Endothelial cell (in vitro differentiated cells): ENCODE measurements at regions not wholly inside any gene's neighbourhood (a gene's known extent, or its start where the extent isn't known, plus 50 kb on each side); places are given as distances from the start of the nearest gene placed in this dataset.
"Not testable (repeated sequence)": the region's sequence is repeated elsewhere in the genome, so short reads cannot be mapped to it uniquely, and the experiment has no call there.

ENCODE experiments used
- DNase-seq: peaks from one replicate; pipeline ENCODE4 v3.0.0; 2021; ENCODE audit warnings: low spot score
- H3K27ac Mint-ChIP-seq: one replicate; pipeline ENCODE4 v1.8.0; 2021; ENCODE audit warnings: mixed read lengths, inconsistent platforms; ENCODE audit not compliant: unreplicated experiment
- H3K27me3 Mint-ChIP-seq: one replicate; pipeline ENCODE4 v1.8.0; 2021; ENCODE audit warnings: mild to moderate bottlenecking, moderate library complexity, mixed read lengths, inconsistent platforms; ENCODE audit not compliant: unreplicated experiment
- H3K36me3 Mint-ChIP-seq: one replicate; pipeline ENCODE4 v1.8.0; 2021; ENCODE audit warnings: mild to moderate bottlenecking, low read depth, mixed read lengths, inconsistent platforms; ENCODE audit not compliant: unreplicated experiment
- H3K4me1 Mint-ChIP-seq: one replicate; pipeline ENCODE4 v1.8.0; 2021; ENCODE audit warnings: mild to moderate bottlenecking, mixed read lengths, inconsistent platforms; ENCODE audit not compliant: unreplicated experiment
- H3K4me3 Mint-ChIP-seq: one replicate; pipeline ENCODE4 v1.8.0; 2021; ENCODE audit warnings: mild to moderate bottlenecking, mixed read lengths, inconsistent platforms; ENCODE audit not compliant: unreplicated experiment
- H3K9me3 Mint-ChIP-seq: one replicate; pipeline ENCODE4 v1.8.0; 2021; ENCODE audit warnings: mixed read lengths, inconsistent platforms; ENCODE audit not compliant: unreplicated experiment
- CTCF ChIP-seq: fragments of 200-600 bp; sonication (generic); IDR thresholded peaks from one replicate; pipeline ENCODE4 v1.5.0; 2021; ENCODE audit warnings: antibody characterized with exemption; ENCODE audit not compliant: unreplicated experiment

GRCh38 chr18:38491195-38491594, 925.6 kb upstream of the CELF4 start:
- no peak overlapping the region for H3K27ac Mint-ChIP-seq
- no peaks in the 10 kb centered on the region for H3K27me3 Mint-ChIP-seq
- no peaks in the 10 kb centered on the region for H3K36me3 Mint-ChIP-seq
- no peak for TF ChIP-seq CTCF
- no peaks in the 10 kb centered on the region for H3K4me1 Mint-ChIP-seq
- H3K4me3 Mint-ChIP-seq, result no peak overlapping the region
- DNase-seq, result no peak
- H3K9me3 Mint-ChIP-seq, result peaks cover 3% of the 10 kb centered on the region

GRCh38 chr18:38489721-38490120, 924.1 kb upstream of the CELF4 start:
- DNase-seq, H3K36me3 Mint-ChIP-seq, H3K4me1 Mint-ChIP-seq, H3K9me3 Mint-ChIP-seq, H3K27me3 Mint-ChIP-seq, H3K27ac Mint-ChIP-seq, H3K4me3 Mint-ChIP-seq: not testable (repeated sequence)

DNA sequence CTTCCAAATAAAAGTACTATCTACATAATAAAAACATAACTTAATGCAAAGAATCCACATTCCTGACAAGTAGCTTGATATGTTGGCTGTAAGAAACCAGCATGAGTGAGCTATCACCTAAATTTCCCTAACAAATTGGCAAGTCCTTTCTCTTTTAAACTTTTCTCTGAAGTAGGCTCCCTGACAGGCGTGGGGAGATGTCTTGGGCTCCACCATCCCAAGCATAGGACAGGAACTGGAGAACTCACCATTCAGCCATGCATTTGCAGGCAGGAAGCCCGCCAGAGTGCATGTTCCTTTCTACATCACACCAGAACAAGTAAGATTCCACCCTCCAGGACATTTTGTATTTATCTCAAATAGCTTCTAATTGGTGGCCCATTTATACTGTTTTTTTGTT, 921.9 kb upstream of the CELF4 start:
- H3K27ac Mint-ChIP-seq, result no peak overlapping the region
- H3K27me3 Mint-ChIP-seq, result no peaks in the 10 kb centered on the region
- no peak for TF ChIP-seq CTCF
- no peaks in the 10 kb centered on the region for H3K4me1 Mint-ChIP-seq
- H3K36me3 Mint-ChIP-seq, result no peaks in the 10 kb centered on the region
- H3K9me3 Mint-ChIP-seq, result peaks cover 3% of the 10 kb centered on the region
- no peak for DNase-seq
- H3K4me3 Mint-ChIP-seq, result no peak overlapping the region

DNA sequence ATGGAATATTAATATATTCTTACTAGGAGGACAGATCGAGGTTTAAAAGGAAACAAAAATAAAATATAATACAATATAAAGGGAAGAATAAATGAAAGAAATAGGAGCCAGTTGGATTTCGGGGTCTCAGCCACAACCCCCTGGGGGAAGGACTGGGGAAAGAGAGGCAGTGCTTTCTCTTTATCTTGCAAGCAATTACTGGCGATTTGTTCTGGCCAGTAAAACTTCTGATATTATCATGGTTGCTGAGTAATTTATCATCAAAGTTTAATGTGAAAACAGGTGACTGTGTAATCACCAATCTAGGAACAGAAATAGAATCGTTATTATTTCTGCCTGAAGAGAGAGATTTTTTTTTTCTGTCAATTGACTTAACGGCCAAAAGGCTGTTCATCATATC, 917.7 kb upstream of the CELF4 start:
- DNase-seq, result no peak
- H3K4me1 Mint-ChIP-seq, result no peaks in the 10 kb centered on the region
- H3K36me3 Mint-ChIP-seq, result no peaks in the 10 kb centered on the region
- TF ChIP-seq CTCF, result no peak
- no peaks in the 10 kb centered on the region for H3K27me3 Mint-ChIP-seq
- H3K9me3 Mint-ChIP-seq, result no peaks in the 10 kb centered on the region
- no peak overlapping the region for H3K4me3 Mint-ChIP-seq
- no peak overlapping the region for H3K27ac Mint-ChIP-seq

DNA sequence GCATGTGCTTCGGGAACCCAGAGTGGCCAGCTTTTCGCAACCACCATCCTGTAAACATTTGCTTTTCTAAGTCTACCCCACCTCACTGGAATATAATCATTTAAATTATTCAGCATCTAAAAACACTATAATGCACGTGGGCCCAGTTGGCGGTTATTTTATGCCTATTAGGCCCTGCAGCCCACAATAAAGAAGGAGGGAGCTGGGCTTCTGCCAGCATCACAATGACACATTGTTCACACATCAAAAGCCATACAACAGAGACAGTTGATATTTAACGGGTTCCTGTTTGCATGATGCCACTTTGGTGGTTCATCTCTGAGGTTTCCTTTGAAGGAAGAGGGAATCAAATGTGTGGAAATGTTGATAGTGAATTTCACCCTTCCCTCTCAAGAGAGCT, 916.0 kb upstream of the CELF4 start:
- no peaks in the 10 kb centered on the region for H3K36me3 Mint-ChIP-seq
- H3K27me3 Mint-ChIP-seq, result no peaks in the 10 kb centered on the region
- no peak overlapping the region for H3K4me3 Mint-ChIP-seq
- H3K9me3 Mint-ChIP-seq, result no peaks in the 10 kb centered on the region
- H3K27ac Mint-ChIP-seq, result no peak overlapping the region
- TF ChIP-seq CTCF, result no peak
- H3K4me1 Mint-ChIP-seq, result no peaks in the 10 kb centered on the region
- DNase-seq, result no peak

DNA sequence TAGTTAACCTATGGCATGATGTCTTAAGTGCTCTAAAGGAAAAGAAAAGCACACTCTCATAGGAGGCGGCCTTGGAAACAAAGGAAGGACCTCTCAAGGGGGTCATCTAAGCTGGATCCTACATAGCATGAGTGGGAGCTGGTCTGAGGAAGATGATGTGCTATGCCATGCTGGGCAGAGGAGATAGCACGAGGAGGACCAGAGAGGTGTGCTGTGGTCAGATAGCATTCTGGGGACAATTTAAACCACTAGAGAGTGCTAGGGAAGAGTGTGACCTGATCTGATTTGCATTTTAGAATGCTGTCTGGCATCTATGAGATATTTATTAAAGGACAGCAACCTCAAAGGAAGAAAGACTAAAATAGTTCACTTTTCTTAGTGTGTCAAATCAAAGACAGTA, 910.1 kb upstream of the CELF4 start:
- no peaks in the 10 kb centered on the region for H3K4me1 Mint-ChIP-seq
- no peak overlapping the region for H3K27ac Mint-ChIP-seq
- no peak for DNase-seq
- no peak for TF ChIP-seq CTCF
- no peak overlapping the region for H3K4me3 Mint-ChIP-seq
- H3K9me3 Mint-ChIP-seq, result no peaks in the 10 kb centered on the region
- no peaks in the 10 kb centered on the region for H3K36me3 Mint-ChIP-seq
- no peaks in the 10 kb centered on the region for H3K27me3 Mint-ChIP-seq
